ENCODE measurements at regions not wholly inside any gene's neighbourhood (a gene's known extent, or its start where the extent isn't known, plus 50 kb on each side); places are given as distances from the start of the nearest gene placed in this dataset.

DNA sequence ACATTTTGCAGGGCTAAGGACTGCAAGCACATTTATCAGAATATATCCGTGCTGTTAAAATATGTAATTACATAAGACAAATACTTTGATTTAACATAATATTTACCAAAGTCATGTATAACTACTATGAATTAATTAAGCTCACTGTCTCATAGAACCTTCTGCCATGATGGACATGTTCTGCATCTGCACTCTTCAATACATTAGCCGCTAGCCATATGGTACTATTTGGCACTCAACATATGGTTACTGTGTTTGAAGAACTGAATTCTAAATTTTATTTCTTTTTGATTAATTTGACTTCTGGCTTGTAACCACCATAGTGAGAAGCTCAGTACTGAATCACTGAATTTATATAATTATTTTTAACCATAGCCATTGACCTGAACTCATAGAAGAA, 427.0 kb upstream of the TRAM1L1 start:
- Mint-ChIP-seq H3K27ac (no peak overlapping the region), H3K9me3 (no peaks in the 10 kb centered on the region), H3K4me1 (no peaks in the 10 kb centered on the region), H3K4me3 (no peak overlapping the region), H3K36me3 (ENCODE audit: low read depth) (no peaks in the 10 kb centered on the region), H3K27me3 (no peaks in the 10 kb centered on the region)
- DNase-seq (no peak), ATAC-seq (no peak)

DNA sequence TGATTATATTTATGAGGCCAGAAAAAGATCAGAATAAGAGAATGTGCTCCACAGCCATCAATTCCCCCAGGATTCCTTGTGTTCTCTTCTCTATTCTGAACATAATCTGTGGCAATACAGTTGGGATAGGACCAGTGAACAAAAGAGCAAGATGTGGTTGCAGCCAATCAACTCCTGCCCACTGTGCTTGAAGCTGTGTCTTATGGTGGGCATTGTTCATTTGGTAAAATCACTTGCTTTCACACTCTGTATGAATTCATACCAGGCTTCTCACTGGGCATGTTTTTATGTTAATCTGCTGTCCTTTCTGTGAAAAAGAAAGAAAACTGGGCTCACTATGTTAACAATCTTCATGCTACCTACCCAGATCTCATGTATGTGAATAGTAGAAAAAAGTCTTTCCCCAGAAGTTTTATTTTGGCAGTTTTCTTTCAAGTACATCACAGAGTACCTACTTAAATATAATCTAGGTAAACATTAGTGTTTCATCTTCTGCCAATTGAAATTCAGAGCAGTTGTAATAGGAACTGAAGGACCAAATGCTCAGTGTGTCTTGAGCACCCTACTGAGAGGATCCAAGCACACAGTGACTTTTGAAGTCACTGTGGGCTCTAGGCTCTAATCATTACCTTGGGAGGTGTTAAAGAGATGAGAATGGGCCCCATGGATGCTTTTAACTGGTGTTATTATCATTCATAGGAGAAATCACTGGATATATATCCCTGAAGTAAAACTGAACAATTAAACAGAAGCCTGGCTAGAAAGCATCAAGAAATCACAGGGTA, 429.2 kb upstream of the TRAM1L1 start:
- Mint-ChIP-seq H3K9me3 (peaks cover 7% of the 10 kb centered on the region), H3K4me3 (no peak overlapping the region), H3K36me3 (ENCODE audit: low read depth) (no peaks in the 10 kb centered on the region), H3K27me3 (no peaks in the 10 kb centered on the region), H3K4me1 (no peaks in the 10 kb centered on the region), H3K27ac (no peak overlapping the region)
- ATAC-seq (no peak), DNase-seq (no peak)

DNA sequence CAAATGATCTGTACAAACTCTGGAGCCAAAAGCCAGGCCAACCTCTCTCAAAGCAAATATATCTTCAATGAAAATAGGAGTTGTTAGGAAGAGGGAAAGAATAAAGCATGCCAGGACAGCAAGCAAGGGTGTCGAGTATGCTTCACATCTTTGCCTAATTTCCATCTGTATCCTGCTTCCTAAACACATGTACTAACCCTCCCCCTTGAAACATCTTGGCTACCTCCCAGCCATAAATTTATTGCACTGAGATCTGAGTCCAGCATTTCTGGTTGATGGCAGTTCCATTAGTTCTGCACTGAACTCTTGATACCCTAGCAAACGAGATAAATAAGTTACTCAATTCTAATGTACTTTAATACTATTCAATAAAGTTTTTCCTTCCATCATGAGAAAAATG, 430.5 kb upstream of the TRAM1L1 start:
- H3K27ac Mint-ChIP-seq = no peak overlapping the region
- DNase-seq = no peak
- no peak for ATAC-seq
- H3K9me3 Mint-ChIP-seq = peaks cover 7% of the 10 kb centered on the region
- no peaks in the 10 kb centered on the region for H3K27me3 Mint-ChIP-seq
- H3K4me1 Mint-ChIP-seq = no peaks in the 10 kb centered on the region
- H3K4me3 Mint-ChIP-seq = no peak overlapping the region
- no peaks in the 10 kb centered on the region for H3K36me3 Mint-ChIP-seq (ENCODE audit: low read depth)

DNA sequence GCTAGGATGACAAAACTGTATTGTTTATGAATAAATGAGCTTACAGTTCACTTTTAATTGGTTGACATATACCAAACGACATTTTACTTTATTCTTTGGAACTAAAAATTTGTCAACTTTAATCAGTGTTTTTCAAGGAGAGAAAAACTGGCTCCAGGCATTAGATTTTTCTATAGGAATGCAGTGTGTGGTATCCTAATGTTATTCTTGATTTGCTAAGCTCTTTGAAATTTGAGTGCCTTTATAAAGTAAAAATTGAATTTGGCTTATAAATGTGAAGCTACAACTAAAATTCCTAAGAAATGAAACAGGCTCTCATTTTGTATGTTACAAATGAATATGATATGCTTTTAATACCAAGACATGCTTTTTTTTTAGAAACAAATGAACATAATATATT, 442.2 kb upstream of the TRAM1L1 start:
- no peak for ATAC-seq
- Mint-ChIP-seq H3K27me3 (no peaks in the 10 kb centered on the region), H3K36me3 (ENCODE audit: low read depth) (no peaks in the 10 kb centered on the region), H3K27ac (no peak overlapping the region), H3K4me3 (no peak overlapping the region), H3K9me3 (no peaks in the 10 kb centered on the region), H3K4me1 (no peaks in the 10 kb centered on the region)
- DNase-seq = no peak

DNA sequence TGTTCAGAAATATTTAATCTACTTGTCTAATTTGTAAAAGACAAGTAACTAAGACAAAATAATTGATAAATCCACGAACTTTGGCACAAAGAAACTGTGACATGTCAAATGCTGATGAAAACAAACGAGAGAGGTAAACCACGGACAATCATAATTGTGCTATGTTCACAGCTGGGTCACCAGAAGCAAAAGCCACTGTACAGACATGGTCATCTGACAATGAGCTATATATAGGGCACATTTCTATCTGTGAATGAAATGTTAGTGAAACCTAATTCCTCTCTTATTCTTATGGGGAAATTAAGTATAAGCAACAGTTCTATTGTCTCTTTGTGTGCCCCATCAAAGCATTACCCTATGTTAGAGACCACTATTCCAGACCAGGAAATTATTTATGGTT, 444.0 kb upstream of the TRAM1L1 start:
- Mint-ChIP-seq H3K4me1 (no peaks in the 10 kb centered on the region), H3K4me3 (no peak overlapping the region), H3K27ac (no peak overlapping the region), H3K36me3 (ENCODE audit: low read depth) (no peaks in the 10 kb centered on the region), H3K9me3 (peaks cover 3% of the 10 kb centered on the region), H3K27me3 (no peaks in the 10 kb centered on the region)
- ATAC-seq (no peak), DNase-seq (no peak)

DNA sequence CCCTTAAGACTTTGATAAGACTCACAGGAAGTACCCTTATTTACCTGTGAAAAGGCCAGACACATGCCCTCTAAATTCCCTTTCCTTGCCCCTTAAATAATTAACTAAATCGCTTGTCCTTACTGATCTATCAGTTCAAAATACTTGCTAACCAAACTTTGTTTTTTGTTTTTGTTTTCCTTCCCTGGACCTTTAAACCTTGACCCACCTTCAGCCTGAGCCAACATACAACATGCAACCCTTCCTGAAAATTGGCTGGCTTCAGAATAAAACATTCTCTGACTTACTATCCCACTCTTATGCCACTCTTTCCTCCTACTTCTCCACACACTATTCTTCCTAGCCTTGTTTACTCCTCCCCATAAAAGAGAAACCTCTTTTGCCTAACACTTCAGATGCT, 448.1 kb upstream of the TRAM1L1 start:
- no peaks in the 10 kb centered on the region for H3K27me3 Mint-ChIP-seq
- H3K36me3 Mint-ChIP-seq (ENCODE audit: low read depth) = no peaks in the 10 kb centered on the region

DNA sequence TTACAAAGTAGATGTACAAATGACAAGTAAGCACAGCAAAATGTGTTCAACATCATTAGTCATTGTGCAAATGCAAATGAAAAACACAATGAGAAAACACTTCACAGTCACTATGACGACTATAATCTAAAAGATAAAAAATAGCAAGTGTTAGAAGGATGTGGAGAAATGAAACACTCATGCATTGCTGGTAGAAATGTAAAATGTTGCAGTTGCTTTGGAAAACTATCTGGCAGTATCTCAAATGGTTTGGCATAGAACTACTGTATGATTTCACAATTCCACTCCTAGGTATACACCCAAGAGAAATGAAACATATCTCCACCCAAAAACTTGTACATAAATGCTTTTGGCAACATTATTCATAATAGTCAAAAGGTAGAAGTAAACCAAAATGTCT, 459.7 kb upstream of the TRAM1L1 start:
- ATAC-seq (no peak), DNase-seq (no peak)
- Mint-ChIP-seq H3K4me3 (no peak overlapping the region), H3K4me1 (no peaks in the 10 kb centered on the region), H3K36me3 (ENCODE audit: low read depth) (no peaks in the 10 kb centered on the region), H3K9me3 (peaks cover 5% of the 10 kb centered on the region), H3K27me3 (no peaks in the 10 kb centered on the region), H3K27ac (no peak overlapping the region)

More for the DNA sequence above, 448.1 kb upstream of the TRAM1L1 start:
- no peak for ATAC-seq
- Mint-ChIP-seq H3K27ac (no peak overlapping the region), H3K9me3 (peaks cover 8% of the 10 kb centered on the region), H3K4me3 (no peak overlapping the region), H3K4me1 (no peaks in the 10 kb centered on the region)
- no peak for DNase-seq

DNA sequence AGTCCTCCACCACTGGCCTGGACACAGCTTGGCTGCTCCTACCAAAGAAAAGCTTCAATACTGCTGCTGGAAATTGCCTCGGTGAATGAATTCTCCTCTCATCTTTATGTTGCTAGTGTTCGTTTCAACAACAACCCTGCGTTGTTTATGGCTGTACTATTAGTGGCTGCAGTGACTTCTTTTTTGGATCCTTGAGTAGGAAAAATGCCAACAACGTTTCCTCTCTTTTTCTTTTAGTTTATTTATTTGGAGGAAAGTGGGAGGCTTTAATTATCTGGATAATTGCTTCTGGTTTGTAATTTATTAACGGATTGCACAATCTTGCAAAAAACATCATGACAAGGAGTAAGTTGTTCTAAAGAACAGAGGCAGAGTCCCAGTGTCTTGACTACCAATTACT, 464.1 kb upstream of the TRAM1L1 start:
- no peaks in the 10 kb centered on the region for H3K36me3 Mint-ChIP-seq (ENCODE audit: low read depth)
- DNase-seq (no peak), ATAC-seq (no peak)
- H3K27me3 Mint-ChIP-seq = no peaks in the 10 kb centered on the region
- no peak overlapping the region for H3K4me3 Mint-ChIP-seq
- no peak overlapping the region for H3K27ac Mint-ChIP-seq
- no peaks in the 10 kb centered on the region for H3K4me1 Mint-ChIP-seq
- peaks cover 5% of the 10 kb centered on the region for H3K9me3 Mint-ChIP-seq

DNA sequence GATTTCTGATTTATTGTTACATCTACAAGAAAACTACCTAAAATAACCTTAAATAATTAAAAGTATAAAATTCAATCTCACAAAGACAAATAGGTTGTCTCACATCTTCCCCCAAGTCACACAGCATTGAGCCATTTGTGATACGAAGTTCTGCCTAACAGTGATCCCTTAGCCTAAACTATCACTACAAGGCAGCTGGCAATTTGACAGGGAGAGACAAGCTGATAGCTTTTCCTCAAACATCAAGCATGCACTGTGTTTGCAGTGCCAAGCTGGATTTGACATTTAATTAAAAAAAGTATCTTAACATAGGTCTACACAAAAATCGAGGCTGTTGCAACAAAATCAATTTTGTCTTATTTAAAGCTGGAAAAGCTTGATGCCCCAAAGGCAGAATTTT, 464.7 kb upstream of the TRAM1L1 start:
- H3K4me3 Mint-ChIP-seq = no peak overlapping the region
- no peaks in the 10 kb centered on the region for H3K36me3 Mint-ChIP-seq (ENCODE audit: low read depth)
- ATAC-seq (no peak), DNase-seq (no peak)
- no peak overlapping the region for H3K27ac Mint-ChIP-seq
- no peaks in the 10 kb centered on the region for H3K4me1 Mint-ChIP-seq
- H3K9me3 Mint-ChIP-seq = peaks cover 5% of the 10 kb centered on the region
- no peaks in the 10 kb centered on the region for H3K27me3 Mint-ChIP-seq

DNA sequence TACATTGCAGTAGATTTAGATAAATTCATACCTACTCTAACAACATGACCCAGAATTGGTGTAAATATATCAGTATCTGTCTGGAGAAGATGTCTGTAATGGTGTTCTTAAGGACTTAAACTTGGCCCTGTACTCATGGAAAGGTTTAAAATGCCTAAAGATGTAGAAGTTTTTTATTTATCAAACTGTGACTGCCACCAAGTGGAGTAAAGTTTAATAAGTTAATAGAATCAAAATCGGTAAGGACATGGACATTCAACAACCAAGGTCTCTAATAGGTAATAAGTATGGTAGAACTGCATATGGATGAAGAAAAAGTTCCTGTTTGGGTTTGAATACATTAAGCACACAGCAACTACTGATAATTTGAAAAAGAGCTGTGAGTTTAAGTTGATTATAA, 474.0 kb upstream of the NDST3 start:
- no peak overlapping the region for H3K27ac Mint-ChIP-seq
- no peaks in the 10 kb centered on the region for H3K9me3 Mint-ChIP-seq
- no peaks in the 10 kb centered on the region for H3K36me3 Mint-ChIP-seq (ENCODE audit: low read depth)
- no peaks in the 10 kb centered on the region for H3K4me1 Mint-ChIP-seq
- ATAC-seq = no peak
- H3K27me3 Mint-ChIP-seq = no peaks in the 10 kb centered on the region
- H3K4me3 Mint-ChIP-seq = no peak overlapping the region
- no peak for DNase-seq

DNA sequence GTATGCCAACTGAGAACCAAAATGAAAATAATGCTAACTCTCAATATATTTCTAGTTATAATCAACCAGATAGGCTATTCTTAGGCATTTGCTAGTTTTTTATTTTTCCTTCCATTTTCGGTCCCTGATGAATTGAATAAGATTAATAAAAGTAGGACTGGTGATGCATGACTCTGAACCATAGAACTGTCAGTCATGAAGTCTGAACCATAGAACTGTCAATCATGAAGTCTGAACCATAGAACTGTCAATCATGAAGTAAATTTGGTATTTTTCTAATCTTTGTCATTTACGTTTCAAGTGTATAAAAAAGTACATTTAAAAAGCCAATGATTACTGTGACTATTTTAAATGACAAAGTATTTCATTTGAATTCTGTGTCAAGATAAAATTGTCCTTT, 460.2 kb upstream of the NDST3 start:
- no peaks in the 10 kb centered on the region for H3K36me3 Mint-ChIP-seq (ENCODE audit: low read depth)
- no peaks in the 10 kb centered on the region for H3K27me3 Mint-ChIP-seq
- no peak overlapping the region for H3K4me3 Mint-ChIP-seq
- H3K9me3 Mint-ChIP-seq = no peaks in the 10 kb centered on the region
- no peak for ATAC-seq
- no peak overlapping the region for H3K27ac Mint-ChIP-seq
- DNase-seq = no peak
- no peaks in the 10 kb centered on the region for H3K4me1 Mint-ChIP-seq

DNA sequence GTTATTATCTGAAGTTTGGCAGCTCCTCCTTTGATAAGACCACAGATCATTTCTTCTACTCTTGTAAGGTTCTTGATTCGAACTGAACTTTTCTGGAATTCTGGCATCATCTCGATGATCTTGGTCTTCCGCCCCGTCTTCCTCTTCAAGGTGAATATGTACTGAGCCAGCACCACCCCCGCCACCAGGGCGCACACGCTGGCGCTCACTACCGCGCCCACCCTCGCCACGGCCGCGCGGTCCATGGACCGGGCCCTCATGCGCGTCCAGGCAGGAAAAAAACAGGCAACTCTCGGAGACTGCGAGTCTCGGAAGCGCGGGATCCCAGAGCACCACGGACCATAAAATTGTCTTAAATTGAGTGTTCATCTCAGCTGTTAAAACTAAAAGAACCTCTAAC, 458.4 kb upstream of the NDST3 start:
- H3K9me3 Mint-ChIP-seq = no peaks in the 10 kb centered on the region
- H3K4me3 Mint-ChIP-seq = no peak overlapping the region
- H3K27ac Mint-ChIP-seq = no peak overlapping the region
- no peaks in the 10 kb centered on the region for H3K4me1 Mint-ChIP-seq
- no peaks in the 10 kb centered on the region for H3K27me3 Mint-ChIP-seq
- no peaks in the 10 kb centered on the region for H3K36me3 Mint-ChIP-seq (ENCODE audit: low read depth)
- DNase-seq (no peak), ATAC-seq (no peak)

DNA sequence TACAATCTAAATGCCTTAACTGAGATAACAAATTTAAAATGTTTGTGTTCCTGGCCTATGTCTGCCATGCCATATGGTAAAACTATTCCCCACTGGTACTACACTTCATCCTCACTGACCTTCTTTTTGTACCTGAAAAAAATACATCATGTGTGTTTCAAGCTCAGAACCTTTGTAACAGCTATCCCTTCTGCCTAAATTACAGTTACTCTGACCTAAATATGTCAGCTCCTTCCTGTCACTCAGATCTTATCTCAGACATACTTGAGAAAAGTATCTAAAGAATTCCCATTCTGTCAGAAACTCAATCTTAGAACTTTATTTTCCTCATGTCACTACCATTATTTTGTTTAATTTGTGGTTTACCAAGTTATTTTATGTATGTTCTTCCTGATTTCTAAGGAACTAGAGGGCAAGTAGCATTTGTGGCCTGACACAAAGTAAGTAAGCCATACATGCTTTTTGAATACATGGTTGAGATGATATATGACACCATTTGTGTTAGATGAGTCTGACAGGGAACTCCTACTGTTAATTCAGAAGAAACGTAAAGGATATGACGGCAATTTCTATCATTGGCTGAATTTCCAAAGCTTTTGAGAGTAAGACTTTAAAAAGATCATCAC, 456.5 kb upstream of the NDST3 start:
- H3K9me3 Mint-ChIP-seq = no peaks in the 10 kb centered on the region
- H3K36me3 Mint-ChIP-seq (ENCODE audit: low read depth) = no peaks in the 10 kb centered on the region
- DNase-seq = no peak
- H3K27ac Mint-ChIP-seq = no peak overlapping the region
- H3K4me3 Mint-ChIP-seq = no peak overlapping the region
- ATAC-seq = no peak
- no peaks in the 10 kb centered on the region for H3K27me3 Mint-ChIP-seq
- H3K4me1 Mint-ChIP-seq = no peaks in the 10 kb centered on the region

DNA sequence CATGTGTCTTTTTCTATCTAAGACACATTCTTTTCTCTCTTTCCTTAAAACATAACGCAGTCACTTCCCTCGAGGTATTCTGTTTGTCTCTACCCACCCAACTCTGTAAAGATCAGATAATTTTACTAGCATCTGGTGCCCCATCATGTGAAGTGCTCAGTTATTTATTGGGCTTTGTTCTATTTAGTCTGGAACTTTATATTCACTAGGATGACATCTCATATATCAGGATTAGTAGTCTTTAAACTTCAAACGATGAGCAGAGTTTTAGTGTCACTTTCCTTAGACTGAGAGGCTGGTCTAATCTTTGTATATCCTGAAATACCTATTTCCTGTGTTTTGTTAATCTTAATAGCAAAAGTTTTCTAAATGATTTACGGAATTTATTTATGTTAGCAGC, 445.5 kb upstream of the NDST3 start:
- Mint-ChIP-seq H3K27me3 (no peaks in the 10 kb centered on the region), H3K27ac (no peak overlapping the region), H3K4me1 (no peaks in the 10 kb centered on the region), H3K36me3 (ENCODE audit: low read depth) (no peaks in the 10 kb centered on the region), H3K9me3 (no peaks in the 10 kb centered on the region), H3K4me3 (no peak overlapping the region)
- DNase-seq (no peak), ATAC-seq (no peak)

DNA sequence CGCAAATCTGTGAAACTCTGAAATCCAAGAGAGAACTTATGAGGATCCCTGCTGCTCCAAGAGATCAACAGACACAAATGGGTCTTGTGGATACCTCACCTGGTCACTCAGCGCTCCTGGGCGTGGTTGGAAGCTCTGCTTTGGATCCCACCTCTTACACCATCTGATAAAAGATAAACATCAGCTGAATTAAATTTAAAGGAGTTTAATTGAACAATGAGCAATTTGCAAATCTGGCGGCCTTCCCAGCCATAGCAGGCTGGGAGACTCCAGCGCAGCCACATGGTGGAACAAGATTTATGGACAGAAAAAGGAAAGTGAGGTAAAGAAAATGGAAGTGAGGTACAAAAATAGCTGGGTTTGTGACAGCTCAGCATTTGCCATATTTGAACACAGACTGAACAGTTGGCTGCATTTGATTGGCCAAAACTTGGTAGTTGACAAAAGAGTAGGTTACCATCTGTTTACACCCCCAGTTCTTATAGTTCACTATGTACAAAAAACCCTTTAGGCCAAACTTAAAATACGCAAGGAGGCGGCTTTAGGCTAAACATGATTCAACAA, 437.3 kb upstream of the NDST3 start:
- ATAC-seq = no peak
- no peak for DNase-seq
- Mint-ChIP-seq H3K4me1 (no peaks in the 10 kb centered on the region), H3K9me3 (no peaks in the 10 kb centered on the region), H3K27ac (no peak overlapping the region), H3K36me3 (ENCODE audit: low read depth) (no peaks in the 10 kb centered on the region), H3K4me3 (no peak overlapping the region), H3K27me3 (no peaks in the 10 kb centered on the region)
